Neural cell (in vitro differentiated cells): ENCODE measurements at regions not wholly inside any gene's neighbourhood (a gene's known extent, or its start where the extent isn't known, plus 50 kb on each side); places are given as distances from the start of the nearest gene placed in this dataset.

Experiments
- H2AFZ ChIP-seq: fragments of 200-600, 300-800 bp; sonication (generic), shearing (Covaris generic); 2 replicates; pipeline ENCODE4 v1.6.0; 2014; ENCODE audit warnings: low read depth, mild to moderate bottlenecking, antibody characterized with exemption, low read length, moderate library complexity
- H3F3A ChIP-seq: fragments of 200-600 bp; shearing (Covaris generic); 2 replicates; pipeline ENCODE4 v1.6.1; 2016; ENCODE audit warnings: mild to moderate bottlenecking, moderate library complexity, mixed read lengths, antibody characterized with exemption, low read length; ENCODE audit not compliant: insufficient read depth, poor library complexity, severe bottlenecking
- H3K27ac ChIP-seq: fragments of 200-600, 300-800 bp; sonication (generic), shearing (Covaris generic); 2 replicates; pipeline ENCODE4 v1.5.1; 2014; ENCODE audit warnings: mild to moderate bottlenecking, low read length, moderate library complexity
- H3K27me3 ChIP-seq: fragments of 300-800, 200-600 bp; sonication (generic), shearing (Covaris generic); 2 replicates; pipeline ENCODE4 v1.6.0; 2014; ENCODE audit warnings: mild to moderate bottlenecking, low read depth, low read length, moderate library complexity; ENCODE audit not compliant: insufficient read depth
- H3K36me3 ChIP-seq: fragments of 300-800, 200-600 bp; sonication (generic), shearing (Covaris generic); 2 replicates; pipeline ENCODE4 v1.5.1; 2014; ENCODE audit warnings: mild to moderate bottlenecking, antibody characterized with exemption, low read length, moderate library complexity; ENCODE audit not compliant: insufficient read depth
- H3K4me2 ChIP-seq: fragments of 300-800, 200-600 bp; sonication (generic), shearing (Covaris generic); 2 replicates; pipeline ENCODE4 v1.6.0; 2014; ENCODE audit warnings: mild to moderate bottlenecking, low read length
- H3K4me3 ChIP-seq: fragments of 300-800, 200-600 bp; sonication (generic), shearing (Covaris generic); 2 replicates; pipeline ENCODE4 v1.5.1; 2014; ENCODE audit warnings: mild to moderate bottlenecking, low read length, moderate library complexity
- H3K79me2 ChIP-seq: fragments of 200-600 bp; shearing (Covaris generic); replicated peaks from 2 replicates; pipeline ENCODE4 v1.6.0; 2014; ENCODE audit warnings: mild to moderate bottlenecking, low read length, moderate library complexity; ENCODE audit not compliant: insufficient read depth
- H3K9ac ChIP-seq: fragments of 300-800, 200-600 bp; sonication (generic), shearing (Covaris generic); 2 replicates; pipeline ENCODE4 v1.6.1; 2016; ENCODE audit warnings: mild to moderate bottlenecking, low read length, mixed read lengths
- H3K9me2 ChIP-seq: fragments of 200-600 bp; shearing (Covaris generic); 2 replicates; pipeline ENCODE4 v1.6.1; 2016; ENCODE audit warnings: mild to moderate bottlenecking, low read length, mixed read lengths; ENCODE audit not compliant: insufficient read depth
- H3K9me3 ChIP-seq: fragments of 200-600, 300-800 bp; sonication (generic), shearing (Covaris generic); 2 replicates; pipeline ENCODE4 v1.6.1; 2016; ENCODE audit warnings: mild to moderate bottlenecking, mixed run types, low read length, moderate library complexity, mixed read lengths
- H4K20me1 ChIP-seq: fragments of 200-600 bp; shearing (Covaris generic); 2 replicates; pipeline ENCODE4 v1.6.1; 2016; ENCODE audit warnings: mild to moderate bottlenecking, mixed run types; ENCODE audit not compliant: insufficient read depth
- CTCF ChIP-seq: fragments of 450-650 bp; IDR thresholded peaks from 2 replicates; pipeline ENCODE4 v1.5.1; 2014; ENCODE audit warnings: antibody characterized with exemption, mild to moderate bottlenecking, moderate library complexity; ENCODE audit not compliant: poor library complexity, severe bottlenecking
- EP300 ChIP-seq: fragments of 450-650 bp; conservative IDR thresholded peaks from 2 replicates; pipeline ENCODE4 v1.6.1; 2014; ENCODE audit warnings: antibody characterized with exemption, mild to moderate bottlenecking, moderate library complexity; ENCODE audit not compliant: poor library complexity, severe bottlenecking
- EZH2 ChIP-seq: fragments of 200-600, 300-800 bp; shearing (Covaris generic), sonication (generic); IDR thresholded peaks from 2 replicates; pipeline ENCODE4 v1.6.1; 2014; ENCODE audit warnings: antibody characterized with exemption, low read length, borderline replicate concordance, mild to moderate bottlenecking; ENCODE audit not compliant: insufficient read depth, poor library complexity, severe bottlenecking
- MXI1 ChIP-seq: fragments of 450-650 bp; conservative IDR thresholded peaks from 2 replicates; pipeline ENCODE4 v1.6.1; 2014; ENCODE audit warnings: antibody characterized with exemption, mild to moderate bottlenecking; ENCODE audit not compliant: poor library complexity, severe bottlenecking
- POLR2AphosphoS5 ChIP-seq: IDR thresholded peaks from 2 replicates; pipeline ENCODE4 v1.6.1; 2012
- RAD21 ChIP-seq: fragments of 450-650 bp; conservative IDR thresholded peaks from 2 replicates; pipeline ENCODE4 v1.6.1; 2014; ENCODE audit warnings: antibody characterized with exemption, mild to moderate bottlenecking, moderate library complexity
- REST ChIP-seq: IDR thresholded peaks from 2 replicates; pipeline ENCODE4 v1.6.1; 2012; ENCODE audit warnings: borderline replicate concordance
- SMC3 ChIP-seq: fragments of 450-650 bp; conservative IDR thresholded peaks from 2 replicates; pipeline ENCODE4 v1.6.1; 2014; ENCODE audit warnings: antibody characterized with exemption, mild to moderate bottlenecking, moderate library complexity; ENCODE audit not compliant: poor library complexity
- TAF1 ChIP-seq: IDR thresholded peaks from 2 replicates; pipeline ENCODE4 v1.6.1; 2012; ENCODE audit warnings: low read depth

- Histone ChIP-seq H3K4me2 (no peak overlapping the region), H3K9me2 (no peaks in the 10 kb centered on the region), H2AFZ (no peak overlapping the region), H4K20me1 (no peaks in the 10 kb centered on the region), H3F3A (no peaks in the 10 kb centered on the region), H3K9ac (no peak overlapping the region), H3K36me3 (no peaks in the 10 kb centered on the region), H3K27me3 (no peaks in the 10 kb centered on the region), H3K79me2 (no peaks in the 10 kb centered on the region), H3K4me3 (no peak overlapping the region), H3K9me3 (no peaks in the 10 kb centered on the region), H3K27ac (no peak overlapping the region)
- TF ChIP-seq RAD21 = no peak
Measured at GRCh38 chr3:79822076-79822475, 54.3 kb upstream of the ROBO1 start.

GRCh38 chr3:79820089-79820488 lies 52.3 kb upstream of the ROBO1 start:
- Histone ChIP-seq H3K4me2 (no peak overlapping the region), H3K36me3 (no peaks in the 10 kb centered on the region), H3K9ac (no peak overlapping the region), H3K27ac (no peak overlapping the region), H3F3A (no peaks in the 10 kb centered on the region), H3K27me3 (no peaks in the 10 kb centered on the region), H3K9me3 (no peaks in the 10 kb centered on the region), H3K9me2 (no peaks in the 10 kb centered on the region), H2AFZ (no peak overlapping the region), H3K79me2 (no peaks in the 10 kb centered on the region), H4K20me1 (no peaks in the 10 kb centered on the region), H3K4me3 (no peak overlapping the region)
- TF ChIP-seq POLR2AphosphoS5 (no peak), CTCF (no peak), EZH2 (no peak), RAD21 (no peak), MXI1 (no peak), EP300 (no peak), SMC3 (no peak), TAF1 (no peak), REST (no peak)

- H2AFZ ChIP-seq = no peak overlapping the region
- no peak overlapping the region for H3K9ac ChIP-seq
- no peaks in the 10 kb centered on the region for H3K36me3 ChIP-seq
- no peak overlapping the region for H3K4me2 ChIP-seq
- H3K27me3 ChIP-seq = no peaks in the 10 kb centered on the region
- no peaks in the 10 kb centered on the region for H3K9me3 ChIP-seq
- TF ChIP-seq SMC3 (no peak), EP300 (no peak), POLR2AphosphoS5 (no peak), RAD21 (no peak), TAF1 (no peak), REST (no peak), MXI1 (no peak), EZH2 (no peak), CTCF (no peak)
- no peak overlapping the region for H3K27ac ChIP-seq
- no peak overlapping the region for H3K4me3 ChIP-seq
- no peaks in the 10 kb centered on the region for H4K20me1 ChIP-seq
- no peaks in the 10 kb centered on the region for H3F3A ChIP-seq
- H3K79me2 ChIP-seq = no peaks in the 10 kb centered on the region
- H3K9me2 ChIP-seq = no peaks in the 10 kb centered on the region
Measured at GRCh38 chr3:79818015-79818414, 50.2 kb upstream of the ROBO1 start.
